Inflammatory macrophage treated with lipopolysaccharide for 1 hour (primary cell): ENCODE measurements at regions not wholly inside any gene's neighbourhood (a gene's known extent, or its start where the extent isn't known, plus 50 kb on each side); places are given as distances from the start of the nearest gene placed in this dataset.
"Not testable (repeated sequence)": the region's sequence is repeated elsewhere in the genome, so short reads cannot be mapped to it uniquely, and the experiment has no call there.

ENCODE experiments used
- DNase-seq, 2 donors: peaks; one replicate each; pipeline ENCODE4 v3.0.0-alpha.2; 2020 to 2022

GRCh38 chr2:91839904-91840868 is 3031.0 kb upstream of the TEKT4 start:
- no peak for DNase-seq

GRCh38 chr2:91842264-91842663 is 3029.0 kb upstream of the TEKT4 start:
- DNase-seq, result not testable (repeated sequence)

GRCh38 chr2:91842913-91843312 is 3028.3 kb upstream of the TEKT4 start:
- not testable (repeated sequence) for DNase-seq

- DNase-seq, result not testable (repeated sequence)
These were observed 3027.3 kb upstream of the TEKT4 start for GRCh38 chr2:91843723-91844450.

- DNase-seq, result not testable (repeated sequence)
These were observed 3026.8 kb upstream of the TEKT4 start for GRCh38 chr2:91844451-91844825.

GRCh38 chr2:91846388-91846787 is 3024.8 kb upstream of the TEKT4 start:
- DNase-seq, result not testable (repeated sequence)

- DNase-seq, result not testable (repeated sequence)
These were observed 3019.4 kb upstream of the TEKT4 start for GRCh38 chr2:91851689-91852420.

- DNase-seq, result not testable (repeated sequence)
These were observed 3014.3 kb upstream of the TEKT4 start for GRCh38 chr2:91856971-91857370.

- DNase-seq, result not testable (repeated sequence)
These were observed 3013.5 kb upstream of the TEKT4 start for GRCh38 chr2:91857711-91858110.

GRCh38 chr2:91871716-91872115 is 2999.5 kb upstream of the TEKT4 start:
- DNase-seq, result not testable (repeated sequence)

- not testable (repeated sequence) for DNase-seq
These were observed 2997.8 kb upstream of the TEKT4 start for GRCh38 chr2:91873416-91873815.

- not testable (repeated sequence) for DNase-seq
These were observed 2993.5 kb upstream of the TEKT4 start for GRCh38 chr2:91877658-91878210.

GRCh38 chr2:91895091-91895490 is 2976.1 kb upstream of the TEKT4 start:
- not testable (repeated sequence) for DNase-seq

- DNase-seq, result not testable (repeated sequence)
These were observed 2953.6 kb upstream of the TEKT4 start for GRCh38 chr2:91917602-91918001.
